Glutamatergic neuron (in vitro differentiated cells): ENCODE measurements at regions not wholly inside any gene's neighbourhood (a gene's known extent, or its start where the extent isn't known, plus 50 kb on each side); places are given as distances from the start of the nearest gene placed in this dataset.

Experiments used
- DNase-seq: peaks from one replicate; pipeline ENCODE4 v3.0.0; 2022
- H3K27ac Mint-ChIP-seq: one replicate; pipeline ENCODE4 v1.8.0; 2020; ENCODE audit warnings: mild to moderate bottlenecking, mixed read lengths, inconsistent platforms; ENCODE audit not compliant: unreplicated experiment
- H3K27me3 Mint-ChIP-seq: one replicate; pipeline ENCODE4 v1.8.0; 2020; ENCODE audit warnings: mild to moderate bottlenecking, moderate library complexity, mixed read lengths, inconsistent platforms; ENCODE audit not compliant: unreplicated experiment
- H3K36me3 Mint-ChIP-seq: one replicate; pipeline ENCODE4 v1.8.0; 2020; ENCODE audit warnings: mild to moderate bottlenecking, mixed read lengths, inconsistent platforms; ENCODE audit not compliant: unreplicated experiment
- H3K4me1 Mint-ChIP-seq: one replicate; pipeline ENCODE4 v1.8.0; 2020; ENCODE audit warnings: mild to moderate bottlenecking, low read depth, mixed read lengths, inconsistent platforms; ENCODE audit not compliant: unreplicated experiment
- H3K4me3 Mint-ChIP-seq: one replicate; pipeline ENCODE4 v1.8.0; 2020; ENCODE audit warnings: mild to moderate bottlenecking, mixed read lengths, inconsistent platforms; ENCODE audit not compliant: unreplicated experiment
- H3K9me3 Mint-ChIP-seq: one replicate; pipeline ENCODE4 v1.8.0; 2020; ENCODE audit warnings: mild to moderate bottlenecking, moderate library complexity, mixed read lengths, inconsistent platforms; ENCODE audit not compliant: unreplicated experiment
- TF ChIP-seq, protein P1 (sequence below): fragments of 200-600 bp; sonication (generic); IDR thresholded peaks from one replicate; pipeline ENCODE4 v1.5.0; 2021; ENCODE audit not compliant: partially characterized antibody, unreplicated experiment

- no peaks in the 10 kb centered on the region for H3K27me3 Mint-ChIP-seq
- no peaks in the 10 kb centered on the region for H3K9me3 Mint-ChIP-seq
- DNase-seq: no peak
- no peak overlapping the region for H3K4me3 Mint-ChIP-seq
- TF ChIP-seq, protein P1, sequence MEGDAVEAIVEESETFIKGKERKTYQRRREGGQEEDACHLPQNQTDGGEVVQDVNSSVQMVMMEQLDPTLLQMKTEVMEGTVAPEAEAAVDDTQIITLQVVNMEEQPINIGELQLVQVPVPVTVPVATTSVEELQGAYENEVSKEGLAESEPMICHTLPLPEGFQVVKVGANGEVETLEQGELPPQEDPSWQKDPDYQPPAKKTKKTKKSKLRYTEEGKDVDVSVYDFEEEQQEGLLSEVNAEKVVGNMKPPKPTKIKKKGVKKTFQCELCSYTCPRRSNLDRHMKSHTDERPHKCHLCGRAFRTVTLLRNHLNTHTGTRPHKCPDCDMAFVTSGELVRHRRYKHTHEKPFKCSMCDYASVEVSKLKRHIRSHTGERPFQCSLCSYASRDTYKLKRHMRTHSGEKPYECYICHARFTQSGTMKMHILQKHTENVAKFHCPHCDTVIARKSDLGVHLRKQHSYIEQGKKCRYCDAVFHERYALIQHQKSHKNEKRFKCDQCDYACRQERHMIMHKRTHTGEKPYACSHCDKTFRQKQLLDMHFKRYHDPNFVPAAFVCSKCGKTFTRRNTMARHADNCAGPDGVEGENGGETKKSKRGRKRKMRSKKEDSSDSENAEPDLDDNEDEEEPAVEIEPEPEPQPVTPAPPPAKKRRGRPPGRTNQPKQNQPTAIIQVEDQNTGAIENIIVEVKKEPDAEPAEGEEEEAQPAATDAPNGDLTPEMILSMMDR: no peak
- no peak overlapping the region for H3K27ac Mint-ChIP-seq
- no peaks in the 10 kb centered on the region for H3K36me3 Mint-ChIP-seq
- no peaks in the 10 kb centered on the region for H3K4me1 Mint-ChIP-seq
Measured at GRCh38 chr2:103276869-103277268, 515.0 kb downstream of the TMEM182 start.

- TF ChIP-seq, protein P1: no peak
- Mint-ChIP-seq H3K36me3 (no peaks in the 10 kb centered on the region), H3K4me1 (peaks cover 9% of the 10 kb centered on the region), H3K4me3 (no peak overlapping the region), H3K27ac (no peak overlapping the region), H3K27me3 (no peaks in the 10 kb centered on the region), H3K9me3 (no peaks in the 10 kb centered on the region)
- DNase-seq: no peak
Measured at GRCh38 chr2:103284750-103285149, 522.9 kb downstream of the TMEM182 start.

GRCh38 chr2:103285354-103285753, 523.5 kb downstream of the TMEM182 start:
- Mint-ChIP-seq H3K36me3 (no peaks in the 10 kb centered on the region), H3K9me3 (no peaks in the 10 kb centered on the region), H3K4me3 (no peak overlapping the region), H3K27ac (no peak overlapping the region), H3K27me3 (no peaks in the 10 kb centered on the region), H3K4me1 (peaks cover 10% of the 10 kb centered on the region)
- no peak for DNase-seq
- TF ChIP-seq, protein P1: no peak

DNA sequence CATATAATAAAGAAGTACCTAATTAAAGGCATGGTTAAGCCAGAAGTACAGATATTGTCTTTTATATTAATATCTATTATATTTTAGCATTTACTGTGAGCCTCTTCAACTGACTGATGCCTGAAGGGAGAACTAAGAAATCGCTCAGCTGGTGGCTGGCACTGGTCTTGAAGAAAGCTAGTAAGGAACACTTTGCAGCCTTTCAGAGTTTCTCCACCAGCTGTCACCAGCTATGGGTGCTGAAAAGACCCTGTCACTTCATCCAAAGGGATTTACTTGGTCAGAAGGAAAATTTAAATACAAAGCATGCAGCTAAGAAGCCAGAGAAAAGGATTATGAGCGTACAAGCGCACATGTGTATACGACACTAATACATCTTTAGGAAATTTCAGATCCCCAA, 525.9 kb downstream of the TMEM182 start:
- no peak for DNase-seq
- TF ChIP-seq, protein P1: no peak

DNA sequence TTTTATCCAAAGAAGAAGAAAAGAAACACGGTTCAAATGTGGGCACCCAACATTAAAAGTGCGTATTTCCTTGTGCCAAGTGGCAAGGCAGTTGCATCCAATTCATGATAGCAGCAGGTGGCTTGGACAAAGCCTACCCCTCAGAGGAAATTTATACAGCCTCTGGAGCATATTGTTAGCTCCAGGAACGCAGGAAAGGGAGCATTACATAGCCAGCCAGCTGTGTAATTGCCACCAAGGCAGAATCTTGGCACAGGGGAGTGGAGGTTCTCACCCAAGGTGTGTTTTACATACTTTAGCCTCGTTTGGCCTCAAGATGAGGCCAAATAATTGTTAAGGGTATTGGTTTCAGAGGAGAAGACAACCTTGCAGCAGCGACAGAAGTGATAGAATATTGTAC, 526.9 kb downstream of the TMEM182 start:
- peaks cover 11% of the 10 kb centered on the region for H3K4me1 Mint-ChIP-seq

More for the DNA sequence above, 525.9 kb downstream of the TMEM182 start:
- no peaks in the 10 kb centered on the region for H3K9me3 Mint-ChIP-seq
- no peak overlapping the region for H3K4me3 Mint-ChIP-seq
- peaks cover 11% of the 10 kb centered on the region for H3K4me1 Mint-ChIP-seq
- no peaks in the 10 kb centered on the region for H3K27me3 Mint-ChIP-seq
- no peak overlapping the region for H3K27ac Mint-ChIP-seq
- H3K36me3 Mint-ChIP-seq: no peaks in the 10 kb centered on the region

More for the DNA sequence above, 526.9 kb downstream of the TMEM182 start:
- H3K9me3 Mint-ChIP-seq: no peaks in the 10 kb centered on the region
- DNase-seq: no peak
- H3K4me3 Mint-ChIP-seq: no peak overlapping the region
- no peak overlapping the region for H3K27ac Mint-ChIP-seq
- no peaks in the 10 kb centered on the region for H3K27me3 Mint-ChIP-seq
- no peaks in the 10 kb centered on the region for H3K36me3 Mint-ChIP-seq
- TF ChIP-seq, protein P1: no peak
